ENCODE measurements at regions not wholly inside any gene's neighbourhood (a gene's known extent, or its start where the extent isn't known, plus 50 kb on each side); places are given as distances from the start of the nearest gene placed in this dataset.

DNA sequence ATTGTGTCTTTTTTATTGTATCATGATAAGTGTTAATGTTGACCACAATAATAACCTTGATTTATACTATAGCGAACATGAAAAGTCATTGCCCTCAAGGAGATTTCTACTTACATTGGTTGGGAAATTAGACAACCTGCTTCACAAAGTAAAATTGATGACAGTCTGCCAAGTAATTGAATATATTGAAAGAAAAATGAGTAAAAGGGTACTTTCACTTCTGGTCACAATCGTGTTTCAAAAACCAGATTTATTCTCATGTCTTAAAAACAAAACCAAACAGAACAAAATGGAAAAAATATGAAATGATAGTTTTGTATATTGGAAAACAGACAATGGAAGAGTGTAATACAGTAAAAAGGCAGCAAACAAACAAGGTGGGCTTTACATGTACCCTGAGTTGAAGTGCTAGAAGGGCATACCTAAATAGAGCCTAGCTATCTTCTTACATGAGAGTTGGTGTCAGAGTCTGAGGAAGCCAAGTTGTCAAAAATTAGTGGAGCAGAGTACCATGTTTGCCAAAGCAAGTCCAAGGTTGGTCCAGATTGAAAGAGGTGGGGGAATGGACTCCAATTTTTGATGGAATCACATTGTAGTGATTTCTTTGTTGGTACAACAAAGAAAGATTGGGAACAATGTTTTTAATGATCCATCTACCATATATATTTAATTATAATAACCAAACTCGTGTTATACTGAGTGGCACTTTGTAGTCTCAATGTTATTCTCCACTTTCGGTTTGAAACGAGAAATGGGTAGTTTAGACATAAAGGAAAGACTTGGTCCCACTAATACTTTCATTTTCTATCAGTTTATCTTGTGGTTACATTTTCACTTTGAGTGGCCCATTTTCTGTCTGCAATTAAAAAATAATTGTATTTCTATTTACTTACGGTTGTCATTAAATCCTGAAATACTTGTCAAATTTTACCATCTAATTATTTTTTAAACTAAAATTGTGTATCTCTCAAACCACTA is 775.6 kb downstream of the STIM2 start:
- no peak overlapping the region for H3K4me3 ChIP-seq (ENCODE audit: low read length)
- TF ChIP-seq, protein P1, sequence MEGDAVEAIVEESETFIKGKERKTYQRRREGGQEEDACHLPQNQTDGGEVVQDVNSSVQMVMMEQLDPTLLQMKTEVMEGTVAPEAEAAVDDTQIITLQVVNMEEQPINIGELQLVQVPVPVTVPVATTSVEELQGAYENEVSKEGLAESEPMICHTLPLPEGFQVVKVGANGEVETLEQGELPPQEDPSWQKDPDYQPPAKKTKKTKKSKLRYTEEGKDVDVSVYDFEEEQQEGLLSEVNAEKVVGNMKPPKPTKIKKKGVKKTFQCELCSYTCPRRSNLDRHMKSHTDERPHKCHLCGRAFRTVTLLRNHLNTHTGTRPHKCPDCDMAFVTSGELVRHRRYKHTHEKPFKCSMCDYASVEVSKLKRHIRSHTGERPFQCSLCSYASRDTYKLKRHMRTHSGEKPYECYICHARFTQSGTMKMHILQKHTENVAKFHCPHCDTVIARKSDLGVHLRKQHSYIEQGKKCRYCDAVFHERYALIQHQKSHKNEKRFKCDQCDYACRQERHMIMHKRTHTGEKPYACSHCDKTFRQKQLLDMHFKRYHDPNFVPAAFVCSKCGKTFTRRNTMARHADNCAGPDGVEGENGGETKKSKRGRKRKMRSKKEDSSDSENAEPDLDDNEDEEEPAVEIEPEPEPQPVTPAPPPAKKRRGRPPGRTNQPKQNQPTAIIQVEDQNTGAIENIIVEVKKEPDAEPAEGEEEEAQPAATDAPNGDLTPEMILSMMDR (IDR thresholded peaks at IDR 0.05; ENCODE audit: low read depth, low read length, poor library complexity, severe bottlenecking) = no peak
- TF ChIP-seq EZH2phosphoT487 (IDR thresholded peaks at IDR 0.05; ENCODE audit: borderline replicate concordance, low read length) = no peak

DNA sequence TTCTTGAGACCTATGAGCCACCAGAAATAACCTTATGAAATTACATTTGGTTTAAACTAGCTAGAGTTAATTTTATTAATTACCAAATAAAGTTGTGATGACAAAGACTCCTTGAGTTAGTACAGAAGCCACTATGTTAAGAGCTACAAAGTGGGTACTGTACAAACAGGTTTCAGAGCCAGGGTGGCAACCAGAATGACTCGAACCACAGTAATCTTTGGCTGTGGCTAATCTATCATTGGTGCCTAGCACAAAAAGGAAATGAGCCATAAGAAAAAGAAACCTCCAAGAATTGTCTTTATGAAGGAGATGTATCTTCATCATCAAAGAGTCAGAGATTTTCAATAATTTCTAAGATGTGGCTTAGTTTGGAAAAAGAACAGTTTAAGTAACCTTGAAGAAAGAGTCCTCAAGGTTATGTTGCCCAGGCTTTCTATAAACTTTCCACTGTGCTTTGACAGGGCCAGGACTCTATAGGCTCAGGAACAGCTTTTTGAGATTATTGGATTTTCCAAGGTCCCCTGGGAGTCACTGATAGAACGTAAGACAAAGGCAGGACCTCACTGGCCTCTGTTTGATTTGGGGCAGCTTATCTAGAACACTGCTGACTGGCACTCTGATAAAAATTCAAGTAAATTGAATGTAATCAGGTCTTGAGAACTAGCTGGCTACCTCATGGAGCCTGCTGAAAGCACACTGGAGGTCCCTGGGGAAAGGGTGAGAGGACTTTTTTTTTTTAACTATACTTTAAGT is 777.7 kb downstream of the STIM2 start:
- no peaks in the 10 kb centered on the region for H3K9me2 ChIP-seq (replicated peaks; ENCODE audit: control insufficient read depth, low read length)
- no peaks in the 10 kb centered on the region for H3K27me3 ChIP-seq (ENCODE audit: control insufficient read depth, low read length)
- no peak overlapping the region for H3K4me3 ChIP-seq (ENCODE audit: low read length)
- no peaks in the 10 kb centered on the region for H3K4me1 ChIP-seq (ENCODE audit: control insufficient read depth, low read length)
- H4K20me1 ChIP-seq (ENCODE audit: control insufficient read depth, insufficient read depth, low read depth, low read length) = no peaks in the 10 kb centered on the region
- no peak overlapping the region for H3K27ac ChIP-seq (ENCODE audit: low read depth, low read length)
- no peaks in the 10 kb centered on the region for H3K36me3 ChIP-seq (ENCODE audit: control insufficient read depth, low read length)
- no peak overlapping the region for H3K4me2 ChIP-seq (ENCODE audit: low read length)
- no peaks in the 10 kb centered on the region for H3K9me3 ChIP-seq (ENCODE audit: control insufficient read depth, insufficient read depth, low read length)
- no peak for TF ChIP-seq EZH2phosphoT487 (IDR thresholded peaks at IDR 0.05; ENCODE audit: borderline replicate concordance, low read length)
- TF ChIP-seq, protein P1 (IDR thresholded peaks at IDR 0.05; ENCODE audit: low read depth, low read length, poor library complexity, severe bottlenecking) = no peak
- H3K79me2 ChIP-seq (ENCODE audit: control insufficient read depth, low read length) = no peaks in the 10 kb centered on the region
- H3F3A ChIP-seq (ENCODE audit: control insufficient read depth, insufficient read depth) = no peaks in the 10 kb centered on the region

More for the DNA sequence above, 775.6 kb downstream of the STIM2 start:
- Histone ChIP-seq H3K79me2 (ENCODE audit: control insufficient read depth, low read length) (no peaks in the 10 kb centered on the region), H3K27me3 (ENCODE audit: control insufficient read depth, low read length) (no peaks in the 10 kb centered on the region), H4K20me1 (ENCODE audit: control insufficient read depth, insufficient read depth, low read depth, low read length) (no peaks in the 10 kb centered on the region), H3K9me3 (ENCODE audit: control insufficient read depth, insufficient read depth, low read length) (no peaks in the 10 kb centered on the region), H3K4me1 (ENCODE audit: control insufficient read depth, low read length) (no peaks in the 10 kb centered on the region), H3K9me2 (replicated peaks; ENCODE audit: control insufficient read depth, low read length) (no peaks in the 10 kb centered on the region), H3K36me3 (ENCODE audit: control insufficient read depth, low read length) (no peaks in the 10 kb centered on the region), H3K27ac (ENCODE audit: low read depth, low read length) (no peak overlapping the region), H3K4me2 (ENCODE audit: low read length) (no peak overlapping the region), H3F3A (ENCODE audit: control insufficient read depth, insufficient read depth) (no peaks in the 10 kb centered on the region)

DNA sequence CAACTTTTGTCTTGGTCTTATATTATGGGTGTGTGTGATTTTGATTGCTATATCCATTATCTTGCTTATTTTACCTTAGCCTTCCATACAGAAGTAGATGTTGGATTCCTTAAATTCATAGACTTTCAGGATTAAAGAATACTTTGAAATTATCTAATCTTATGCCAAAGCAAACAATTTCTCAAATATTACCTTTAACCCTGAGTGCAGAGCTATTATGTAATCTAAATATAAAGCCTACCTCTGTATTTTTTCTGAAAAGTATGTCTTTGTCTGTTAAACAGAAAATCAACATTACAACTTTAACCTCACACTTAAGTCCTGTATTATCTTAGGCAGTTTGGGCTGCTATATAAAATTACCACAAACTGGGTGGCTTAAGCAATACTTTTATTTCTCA is 782.5 kb downstream of the STIM2 start:
- no peaks in the 10 kb centered on the region for H3K4me1 ChIP-seq (ENCODE audit: control insufficient read depth, low read length)
- no peak overlapping the region for H3K4me3 ChIP-seq (ENCODE audit: low read length)
- H3K9me3 ChIP-seq (ENCODE audit: control insufficient read depth, insufficient read depth, low read length) = no peaks in the 10 kb centered on the region
- no peak overlapping the region for H3K4me2 ChIP-seq (ENCODE audit: low read length)
- H3K9me2 ChIP-seq (replicated peaks; ENCODE audit: control insufficient read depth, low read length) = no peaks in the 10 kb centered on the region
- no peaks in the 10 kb centered on the region for H3F3A ChIP-seq (ENCODE audit: control insufficient read depth, insufficient read depth)
- no peaks in the 10 kb centered on the region for H4K20me1 ChIP-seq (ENCODE audit: control insufficient read depth, insufficient read depth, low read depth, low read length)
- TF ChIP-seq EZH2phosphoT487 (IDR thresholded peaks at IDR 0.05; ENCODE audit: borderline replicate concordance, low read length) = no peak
- TF ChIP-seq, protein P1 (IDR thresholded peaks at IDR 0.05; ENCODE audit: low read depth, low read length, poor library complexity, severe bottlenecking) = no peak
- no peaks in the 10 kb centered on the region for H3K36me3 ChIP-seq (ENCODE audit: control insufficient read depth, low read length)
- H3K27me3 ChIP-seq (ENCODE audit: control insufficient read depth, low read length) = no peaks in the 10 kb centered on the region
- H3K79me2 ChIP-seq (ENCODE audit: control insufficient read depth, low read length) = no peaks in the 10 kb centered on the region
- no peak overlapping the region for H3K27ac ChIP-seq (ENCODE audit: low read depth, low read length)

All from DOHH2 (cell line).